Endothelial cell of umbilical vein (primary cell): ENCODE measurements at regions not wholly inside any gene's neighbourhood (a gene's known extent, or its start where the extent isn't known, plus 50 kb on each side); places are given as distances from the start of the nearest gene placed in this dataset.

ENCODE experiments used
- BruUV-seq: library from RNA; stranded (reverse); fragments of 400-500 nt; replicated peaks from 2 replicates; lab custom pipeline; 2021; lab: Mats Ljungman, UMichigan
- CTCF ChIA-PET: fragments of 300-600, 350-600 bp; sonication (Branson Sonifier 250); formaldehyde crosslinking; loops from one replicate; lab custom pipeline; 2021; ENCODE audit warnings: antibody characterized with exemption, inconsistent platforms; lab: Charles Lee
- POLR2A ChIA-PET: fragments of 300-600, 350-600 bp; sonication (Branson Sonifier 250); formaldehyde crosslinking; loops from one replicate; lab custom pipeline; 2021; ENCODE audit warnings: antibody characterized with exemption, inconsistent platforms; lab: Charles Lee
- DNase-seq: peaks from one replicate; pipeline ENCODE4 v3.0.0-alpha.2; 2011; ENCODE audit warnings: low read depth, low spot score
- FAIRE-seq: peaks from 2 replicates; lab custom pipeline; 2011; peaks lifted over from hg19 to GRCh38; lab: Jason Lieb, UNC
- H2AFZ ChIP-seq: 2 replicates; pipeline ENCODE4 v1.6.0; 2012; ENCODE audit warnings: low read depth, low read length, control low read depth, inconsistent platforms
- H3K27ac ChIP-seq: 2 replicates; pipeline ENCODE4 v1.5.1; 2011; ENCODE audit warnings: low read depth, mild to moderate bottlenecking, control low read depth, low read length, moderate library complexity; ENCODE audit not compliant: insufficient read depth
- H3K27me3 ChIP-seq, 2 experiments: 2 replicates each; pipeline versions ENCODE4 v1.6.0 to v1.6.1; 2011; ENCODE audit warnings: low read length in 2 of 2, mixed read lengths in 1 of 2; ENCODE audit not compliant: control insufficient read depth in 2 of 2, insufficient read depth in 2 of 2
- H3K36me3 ChIP-seq, 2 experiments: 2 replicates in 1 of 2; 3 replicates in 1 of 2; pipeline ENCODE4 v1.5.1; 2011; ENCODE audit warnings: low read length in 2 of 2, mild to moderate bottlenecking in 1 of 2, moderate library complexity in 1 of 2; ENCODE audit not compliant: control insufficient read depth in 2 of 2, insufficient read depth in 2 of 2; ENCODE audit errors: extremely low read depth in 1 of 2
- H3K4me1 ChIP-seq: 3 replicates; pipeline ENCODE4 v1.5.1; 2011; ENCODE audit warnings: mild to moderate bottlenecking, low read length; ENCODE audit not compliant: control insufficient read depth, insufficient read depth; ENCODE audit errors: extremely low read depth
- H3K4me2 ChIP-seq: 2 replicates; pipeline ENCODE4 v1.6.1; 2011; ENCODE audit warnings: low read length, control low read depth, mixed read lengths; ENCODE audit not compliant: insufficient read depth
- H3K4me3 ChIP-seq, 3 experiments: fragments of 200-600 bp in 1 of 3; sonication (generic), shearing (Covaris generic) in 1 of 3; replicated peaks in 1 of 3; 2 replicates each; pipeline ENCODE4 v1.5.1; 2011 to 2016; ENCODE audit warnings: control low read depth in 3 of 3, low read length in 3 of 3, mild to moderate bottlenecking in 2 of 3, inconsistent platforms in 1 of 3, low read depth in 1 of 3, moderate library complexity in 1 of 3; ENCODE audit not compliant: insufficient read depth in 1 of 3
- H3K79me2 ChIP-seq: 2 replicates; pipeline ENCODE4 v1.6.0; 2012; ENCODE audit warnings: low read length, inconsistent platforms; ENCODE audit not compliant: control insufficient read depth, insufficient read depth
- H3K9ac ChIP-seq: replicated peaks from 2 replicates; pipeline ENCODE3; 2011; ENCODE audit warnings: low read length, control low read depth; ENCODE audit not compliant: insufficient read depth; ENCODE audit errors: extremely low read depth
- H3K9me1 ChIP-seq: replicated peaks from 3 replicates; pipeline ENCODE4 v1.6.0; 2011; ENCODE audit warnings: mild to moderate bottlenecking, low read length; ENCODE audit not compliant: control insufficient read depth, insufficient read depth; ENCODE audit errors: extremely low read depth
- H3K9me3 ChIP-seq: replicated peaks from 2 replicates; pipeline ENCODE4 v1.5.1; 2012; ENCODE audit warnings: low read length, inconsistent platforms; ENCODE audit not compliant: control insufficient read depth, insufficient read depth
- H4K20me1 ChIP-seq: replicated peaks from 2 replicates; pipeline ENCODE3; 2011; ENCODE audit warnings: mild to moderate bottlenecking, low read length; ENCODE audit not compliant: control insufficient read depth, insufficient read depth; ENCODE audit errors: extremely low read depth
- FOS ChIP-seq: IDR thresholded peaks from 2 replicates; pipeline ENCODE4 v1.6.1; 2011; ENCODE audit warnings: mild to moderate bottlenecking, low read length, moderate library complexity, borderline replicate concordance; ENCODE audit not compliant: insufficient read depth
- GATA2 ChIP-seq: IDR thresholded peaks from 2 replicates; pipeline ENCODE4 v1.7.0; 2011; ENCODE audit warnings: low read depth, mild to moderate bottlenecking, moderate library complexity, mixed read lengths, low read length; ENCODE audit not compliant: insufficient read length, insufficient read depth
- JUN ChIP-seq: IDR thresholded peaks from 2 replicates; pipeline ENCODE4 v1.6.1; 2011; ENCODE audit warnings: borderline replicate concordance, low read depth; ENCODE audit not compliant: insufficient read length, insufficient read depth
- MAX ChIP-seq: IDR thresholded peaks from 2 replicates; pipeline ENCODE4 v1.6.1; 2011; ENCODE audit not compliant: insufficient read depth, insufficient read length
- MYC ChIP-seq: IDR thresholded peaks from one replicate; pipeline ENCODE4 v1.6.1; 2011; ENCODE audit warnings: mild to moderate bottlenecking, low read depth, low read length
- POLR2A ChIP-seq: IDR thresholded peaks from 2 replicates; pipeline ENCODE4 v1.6.1; 2012; ENCODE audit warnings: low read depth, mild to moderate bottlenecking, control low read depth, low read length
- POLR2AphosphoS5 ChIP-seq: IDR thresholded peaks from 2 replicates; pipeline ENCODE4 v1.6.1; 2012; ENCODE audit warnings: low read depth, mild to moderate bottlenecking, control low read depth, low read length, moderate library complexity; ENCODE audit not compliant: insufficient read depth
- dilution Hi-C: fragments of 300-500 bp; cut with MboI; formaldehyde crosslinking; loops from one replicate; pipeline ENCODE4 v1.15.0; 2019; ENCODE audit warnings: low sequenced_read_pairs; ENCODE audit not compliant: extremely low pct_ligation_motif_present
- intact Hi-C: fragments of 100-400 bp; cut with micrococcal nuclease; formaldehyde crosslinking; loops from one replicate; pipeline ENCODE4 v1.10.0; 2022
- TF ChIP-seq, protein P1 (sequence below), 2 donors: IDR thresholded peaks; 1 replicate in 1 of 2; 2 replicates in 1 of 2; pipeline ENCODE4 v1.5.1; 2011; ENCODE audit warnings: low read length in 2 of 2, mild to moderate bottlenecking in 2 of 2, moderate library complexity in 2 of 2, control low read depth in 1 of 2, inconsistent platforms in 1 of 2, low read depth in 1 of 2; ENCODE audit not compliant: insufficient read depth in 1 of 2; ENCODE audit errors: extremely low read depth in 1 of 2

- Histone ChIP-seq H3K27ac (no peak overlapping the region), H3K9me3 (no peaks in the 10 kb centered on the region), H3K9me1 (no peaks in the 10 kb centered on the region), H2AFZ (no peak overlapping the region), H3K4me1 (no peaks in the 10 kb centered on the region), H3K4me3 (no peak overlapping the region), H3K36me3 (no peaks in the 10 kb centered on the region), H3K9ac (no peak overlapping the region), H4K20me1 (no peaks in the 10 kb centered on the region), H3K4me2 (no peak overlapping the region), H3K79me2 (no peaks in the 10 kb centered on the region), H3K27me3 (no peaks in the 10 kb centered on the region)
- POLR2A ChIA-PET = no interaction called here
- TF ChIP-seq, protein P1, sequence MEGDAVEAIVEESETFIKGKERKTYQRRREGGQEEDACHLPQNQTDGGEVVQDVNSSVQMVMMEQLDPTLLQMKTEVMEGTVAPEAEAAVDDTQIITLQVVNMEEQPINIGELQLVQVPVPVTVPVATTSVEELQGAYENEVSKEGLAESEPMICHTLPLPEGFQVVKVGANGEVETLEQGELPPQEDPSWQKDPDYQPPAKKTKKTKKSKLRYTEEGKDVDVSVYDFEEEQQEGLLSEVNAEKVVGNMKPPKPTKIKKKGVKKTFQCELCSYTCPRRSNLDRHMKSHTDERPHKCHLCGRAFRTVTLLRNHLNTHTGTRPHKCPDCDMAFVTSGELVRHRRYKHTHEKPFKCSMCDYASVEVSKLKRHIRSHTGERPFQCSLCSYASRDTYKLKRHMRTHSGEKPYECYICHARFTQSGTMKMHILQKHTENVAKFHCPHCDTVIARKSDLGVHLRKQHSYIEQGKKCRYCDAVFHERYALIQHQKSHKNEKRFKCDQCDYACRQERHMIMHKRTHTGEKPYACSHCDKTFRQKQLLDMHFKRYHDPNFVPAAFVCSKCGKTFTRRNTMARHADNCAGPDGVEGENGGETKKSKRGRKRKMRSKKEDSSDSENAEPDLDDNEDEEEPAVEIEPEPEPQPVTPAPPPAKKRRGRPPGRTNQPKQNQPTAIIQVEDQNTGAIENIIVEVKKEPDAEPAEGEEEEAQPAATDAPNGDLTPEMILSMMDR (IDR thresholded peaks at IDR 0.05; ENCODE audit: extremely low read depth in 1 of 2, insufficient read depth in 1 of 2, low read depth in 1 of 2, low read length in 2 of 2) = no peak
- dilution Hi-C loops (no loop called here), intact Hi-C loops (no loop called here)
- DNase-seq = no peak
- no peak for FAIRE-seq
- BruUV-seq = no TSS peak
- CTCF ChIA-PET = no interaction called here
Observed at GRCh38 chr2:34266908-34267697, 668.0 kb upstream of the FAM98A start.

DNA sequence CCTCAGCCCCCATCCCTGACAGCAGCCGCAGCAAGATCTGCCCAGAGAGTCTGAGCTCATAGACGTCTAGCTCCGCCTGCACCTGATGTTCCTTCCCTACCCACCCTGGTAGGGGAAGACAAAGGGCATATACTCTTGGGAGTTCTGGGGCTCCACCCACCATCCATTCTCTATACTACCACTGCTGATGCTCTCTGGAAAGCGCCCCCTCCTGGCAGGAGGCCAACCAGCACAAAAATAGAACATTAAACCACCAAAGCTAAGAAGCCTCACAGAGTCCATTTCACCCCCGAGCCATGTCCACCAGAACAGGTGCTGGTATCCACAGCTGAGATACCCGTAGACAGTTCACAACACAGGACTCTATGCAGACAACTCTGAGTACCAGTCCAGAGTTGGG, 662.6 kb upstream of the FAM98A start:
- intact Hi-C loops (no loop called here), dilution Hi-C loops (no loop called here)
- no peaks in the 10 kb centered on the region for H3K79me2 ChIP-seq
- no peak overlapping the region for H3K4me3 ChIP-seq
- no peak for TF ChIP-seq MAX
- no peak for TF ChIP-seq JUN
- TF ChIP-seq POLR2A = no peak
- TF ChIP-seq GATA2 = no peak
- no peak for TF ChIP-seq POLR2AphosphoS5
- no peak for TF ChIP-seq MYC
- TF ChIP-seq FOS = no peak
- TF ChIP-seq, protein P1 (IDR thresholded peaks at IDR 0.05; ENCODE audit: extremely low read depth in 1 of 2, insufficient read depth in 1 of 2, low read depth in 1 of 2, low read length in 2 of 2) = no peak
- no peaks in the 10 kb centered on the region for H3K27me3 ChIP-seq
- DNase-seq (no peak), FAIRE-seq (no peak)
- CTCF ChIA-PET = no interaction called here
- H3K9me1 ChIP-seq = no peaks in the 10 kb centered on the region
- no peak overlapping the region for H3K9ac ChIP-seq
- H3K4me1 ChIP-seq = no peaks in the 10 kb centered on the region
- no TSS peak for BruUV-seq
- no peak overlapping the region for H3K4me2 ChIP-seq
- H3K9me3 ChIP-seq = no peaks in the 10 kb centered on the region
- no peaks in the 10 kb centered on the region for H4K20me1 ChIP-seq
- H3K27ac ChIP-seq = no peak overlapping the region
- no peaks in the 10 kb centered on the region for H3K36me3 ChIP-seq
- POLR2A ChIA-PET = no interaction called here
- no peak overlapping the region for H2AFZ ChIP-seq
